SIG-M5 treated with dmso at 0.1 percent for 504 hours (cell line): ENCODE measurements at regions not wholly inside any gene's neighbourhood (a gene's known extent, or its start where the extent isn't known, plus 50 kb on each side); places are given as distances from the start of the nearest gene placed in this dataset.

ENCODE experiments used
- DNase-seq: peaks from one replicate; lab custom pipeline; 2025; ENCODE audit not compliant: unreplicated experiment; lab: John Stamatoyannopoulos, UW

DNA sequence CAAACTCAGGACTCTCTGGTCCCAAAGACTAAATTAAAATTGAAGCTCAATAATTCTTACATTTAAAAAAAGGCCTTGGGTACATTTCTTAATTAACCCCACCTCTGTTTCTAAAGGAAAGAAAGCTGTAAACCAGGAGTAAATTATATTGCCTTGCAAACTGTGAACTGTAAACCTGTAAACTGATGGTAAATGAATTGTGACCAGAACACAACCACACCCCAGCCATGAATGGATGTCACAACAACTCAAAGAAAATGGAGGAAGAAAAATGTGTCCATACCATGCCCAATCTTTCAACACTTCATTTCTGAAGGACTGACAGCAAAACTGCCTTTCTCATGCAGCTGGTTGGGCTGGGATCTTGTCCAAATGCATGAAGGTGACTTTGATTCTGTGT lies 171.3 kb upstream of the C1orf87 start:
- no peak for DNase-seq

GRCh38 chr1:60235275-60235674 lies 161.7 kb upstream of the C1orf87 start:
- no peak for DNase-seq

DNA sequence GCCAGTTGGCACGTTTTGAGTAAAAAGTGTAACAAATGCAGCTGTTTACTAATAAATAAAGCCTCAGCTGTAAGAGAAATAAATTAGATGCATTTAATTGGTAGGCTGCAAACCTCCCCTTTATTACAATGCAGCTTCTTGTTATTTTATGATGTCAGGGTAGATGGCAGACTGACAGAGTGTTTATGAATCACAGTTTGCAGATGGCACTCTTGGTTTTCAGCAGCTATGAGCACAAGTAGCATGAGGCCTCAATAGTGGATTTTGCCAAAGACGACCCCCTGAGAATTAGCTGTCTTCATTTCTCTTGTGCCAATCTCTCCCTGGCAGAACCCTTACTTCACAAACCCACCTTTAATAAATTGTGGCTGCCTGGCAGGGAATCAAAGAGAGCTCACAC lies 161.2 kb upstream of the C1orf87 start:
- no peak for DNase-seq

- DNase-seq = no peak
Measured at GRCh38 chr1:60229821-60230220, 156.3 kb upstream of the C1orf87 start.

GRCh38 chr1:60228041-60228491 lies 154.5 kb upstream of the C1orf87 start:
- no peak for DNase-seq

- DNase-seq = no peak
Measured at GRCh38 chr1:60227601-60228000, 154.0 kb upstream of the C1orf87 start.

DNA sequence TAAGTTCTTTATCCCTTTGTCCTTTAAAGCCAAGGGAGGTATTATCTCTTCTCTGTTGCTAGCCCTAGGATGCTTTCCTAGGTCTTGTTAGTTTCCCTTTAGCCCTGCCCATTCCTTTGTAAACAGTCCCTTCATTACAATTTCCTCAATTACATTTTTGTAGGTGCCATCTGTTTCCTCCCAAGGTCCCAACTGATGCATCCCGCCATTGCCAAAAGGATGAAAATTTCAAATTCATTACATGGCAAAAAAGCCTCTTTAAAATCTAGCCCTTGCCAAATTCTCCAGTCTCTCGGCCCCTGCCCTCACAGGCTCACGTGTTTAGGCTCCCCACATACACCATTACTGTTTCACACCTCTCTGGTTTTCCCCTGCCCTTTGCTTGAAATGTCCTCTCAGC lies 151.9 kb upstream of the C1orf87 start:
- no peak for DNase-seq

DNA sequence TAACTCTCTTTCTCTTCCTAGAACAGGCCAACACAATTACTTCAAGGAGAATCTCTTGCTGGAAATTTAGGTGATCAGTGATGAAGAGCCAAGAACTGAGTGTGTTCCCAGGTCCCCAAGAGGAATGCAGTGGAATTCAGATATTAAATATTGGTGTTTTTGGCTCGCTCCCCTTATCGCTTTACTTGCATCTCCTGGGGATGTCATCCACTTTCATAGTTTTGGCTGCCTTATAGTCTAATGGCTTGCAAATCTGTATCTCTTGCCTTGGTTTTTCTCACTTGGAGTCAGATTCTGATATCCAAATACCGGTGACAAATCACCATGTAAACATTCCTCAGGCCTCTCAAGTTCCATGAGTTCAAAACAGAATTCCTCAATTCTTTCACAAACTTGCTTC lies 151.0 kb upstream of the C1orf87 start:
- no peak for DNase-seq

GRCh38 chr1:60223158-60223557 lies 149.6 kb upstream of the C1orf87 start:
- DNase-seq = no peak

DNA sequence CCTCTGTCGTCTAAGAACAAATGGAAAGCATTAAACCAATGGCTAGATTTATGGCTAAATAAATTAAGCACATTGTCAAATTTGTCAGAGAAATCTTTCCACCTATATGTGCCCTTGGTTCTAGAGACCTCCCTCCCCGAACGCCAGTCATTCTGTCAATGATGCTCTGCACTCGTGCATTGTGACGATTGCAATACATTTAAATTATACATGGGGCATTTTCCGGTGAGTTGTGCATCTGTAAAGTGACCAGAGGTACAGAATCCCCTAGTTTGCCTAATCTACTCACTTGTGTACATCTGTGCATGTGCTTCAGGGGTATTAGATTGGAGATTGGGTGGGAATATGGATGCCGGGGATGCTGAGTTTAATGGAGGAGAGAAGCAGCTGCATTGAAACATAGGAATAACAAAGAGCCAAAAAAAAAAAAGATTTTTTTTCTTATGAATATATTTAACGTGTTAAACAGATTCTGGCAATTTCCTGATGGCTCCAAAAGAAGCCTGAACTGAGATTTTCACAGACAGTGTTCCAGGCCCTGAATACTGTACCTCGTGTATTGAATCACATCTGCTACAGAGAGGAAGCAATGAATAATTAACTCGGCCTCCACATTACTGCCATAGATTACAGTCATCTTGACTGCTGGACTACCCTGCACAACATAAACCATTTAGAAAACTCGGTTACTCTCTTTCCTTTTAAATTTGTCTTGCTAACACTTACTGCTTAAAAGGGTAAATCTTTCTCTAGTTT lies 149.0 kb upstream of the C1orf87 start:
- DNase-seq = no peak

DNA sequence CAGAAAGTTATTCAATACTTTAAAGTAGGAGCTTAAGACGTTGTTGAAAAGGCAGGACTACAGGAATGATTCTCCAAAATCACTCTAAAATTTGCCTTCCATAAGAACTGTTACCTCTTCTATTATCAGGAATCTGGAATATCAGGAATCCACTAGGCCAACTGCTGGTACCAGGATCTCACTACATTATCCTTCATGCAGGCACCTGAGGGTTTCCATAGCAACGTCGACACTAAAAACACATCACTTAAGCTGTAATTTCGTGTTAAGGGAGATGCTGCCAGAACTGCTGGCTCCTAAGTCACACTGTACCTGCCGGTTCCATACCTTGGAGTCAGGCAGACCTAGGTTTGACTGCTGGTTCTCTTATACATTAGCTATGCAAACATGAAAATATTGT lies 139.7 kb upstream of the C1orf87 start:
- DNase-seq = no peak

GRCh38 chr1:60196026-60196425 lies 122.5 kb upstream of the C1orf87 start:
- no peak for DNase-seq

DNA sequence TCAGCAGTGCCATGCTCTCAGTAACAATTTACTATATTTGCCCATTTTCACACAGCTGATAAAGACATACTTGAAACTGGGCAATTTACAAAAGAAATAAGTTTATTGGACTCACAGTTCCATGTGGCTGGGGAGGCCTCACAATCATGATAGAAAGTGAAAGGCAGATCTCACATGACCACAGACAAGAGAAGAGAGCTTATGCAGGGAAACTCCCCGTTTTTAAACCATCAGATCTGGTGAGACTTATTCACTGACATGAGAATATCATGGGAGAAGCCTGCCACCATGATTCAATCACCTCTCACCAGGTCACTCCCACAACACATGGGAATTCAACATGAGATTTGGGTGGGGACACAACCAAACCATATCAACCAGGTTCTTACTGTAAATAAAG lies 112.1 kb upstream of the C1orf87 start:
- DNase-seq = no peak

DNA sequence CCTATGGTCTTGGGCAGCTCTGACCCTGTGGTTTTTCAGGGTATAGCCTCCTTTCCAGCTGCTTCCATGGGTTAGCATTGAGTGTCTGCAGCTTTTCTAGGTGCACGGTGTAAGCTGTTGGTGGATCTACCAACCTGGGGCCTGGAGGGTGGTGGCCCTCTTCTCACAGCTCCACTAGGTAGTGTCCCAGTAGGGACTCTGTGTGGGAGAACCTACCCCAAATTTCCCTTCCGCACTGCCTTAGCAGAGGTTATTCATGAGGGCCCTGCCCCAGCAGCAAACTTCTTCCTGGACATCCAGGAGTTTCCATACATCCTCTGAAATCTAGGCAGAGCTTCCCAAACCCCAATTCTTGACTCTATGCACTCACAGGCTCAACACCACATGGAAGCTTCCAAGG lies 111.0 kb upstream of the C1orf87 start:
- DNase-seq = no peak

DNA sequence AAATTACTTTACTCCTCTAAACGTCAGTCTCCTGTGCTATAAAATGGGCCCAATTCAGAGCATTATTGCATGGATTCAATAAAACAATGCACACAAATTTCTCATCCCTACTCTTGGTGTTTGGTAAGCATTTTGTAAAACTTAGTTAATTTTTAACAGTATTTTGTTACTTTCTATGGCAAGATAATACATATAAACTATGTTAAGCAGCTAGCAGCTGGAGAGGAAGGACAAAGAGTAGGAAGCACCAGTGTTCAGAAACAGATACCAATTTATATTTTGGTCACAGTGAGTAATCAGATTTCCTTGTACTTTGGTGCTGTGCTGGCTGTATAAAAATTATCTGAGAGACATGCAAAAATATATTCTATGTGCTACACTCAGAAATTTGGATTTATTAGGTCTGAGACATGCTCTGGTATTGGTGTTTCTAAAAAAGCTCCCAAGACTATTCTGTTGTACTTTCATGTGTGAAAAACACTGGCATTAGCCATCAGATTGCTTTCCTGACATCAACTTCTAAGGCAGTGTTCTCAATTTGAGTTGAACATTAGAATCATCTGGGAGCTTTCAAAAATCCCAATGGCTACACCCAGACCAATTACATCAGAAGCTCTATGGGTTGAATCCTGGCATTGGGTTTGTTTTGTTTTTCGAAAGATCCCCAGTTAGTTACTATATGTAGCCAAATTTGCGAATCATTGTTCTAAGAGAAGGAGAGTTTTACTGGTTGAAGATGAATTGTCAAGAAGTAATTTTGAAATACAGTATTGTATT lies 100.3 kb upstream of the C1orf87 start:
- DNase-seq = no peak

- no peak for DNase-seq
Measured at GRCh38 chr1:60173006-60173405, 99.4 kb upstream of the C1orf87 start.

- DNase-seq = no peak
Measured at GRCh38 chr1:60171801-60172200, 98.2 kb upstream of the C1orf87 start.

DNA sequence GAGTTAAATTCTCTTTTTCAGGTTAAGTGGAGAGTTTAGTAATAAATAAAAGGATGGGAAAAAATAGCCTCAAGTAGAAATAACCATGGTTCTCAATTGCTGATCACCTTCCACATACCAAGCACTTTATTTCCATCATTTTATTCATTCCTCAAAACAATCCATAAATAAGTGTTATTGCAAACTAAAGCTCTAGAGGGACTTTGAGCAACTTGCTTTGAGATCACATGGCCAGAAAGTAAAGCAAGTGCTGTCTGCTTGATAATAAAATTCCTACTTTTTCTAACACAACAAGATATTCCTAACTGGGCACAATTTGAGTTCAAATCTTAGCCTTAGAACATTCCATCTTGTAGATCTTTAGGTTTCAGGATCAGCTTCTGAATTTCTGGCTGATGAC lies 97.1 kb upstream of the C1orf87 start:
- DNase-seq = no peak

DNA sequence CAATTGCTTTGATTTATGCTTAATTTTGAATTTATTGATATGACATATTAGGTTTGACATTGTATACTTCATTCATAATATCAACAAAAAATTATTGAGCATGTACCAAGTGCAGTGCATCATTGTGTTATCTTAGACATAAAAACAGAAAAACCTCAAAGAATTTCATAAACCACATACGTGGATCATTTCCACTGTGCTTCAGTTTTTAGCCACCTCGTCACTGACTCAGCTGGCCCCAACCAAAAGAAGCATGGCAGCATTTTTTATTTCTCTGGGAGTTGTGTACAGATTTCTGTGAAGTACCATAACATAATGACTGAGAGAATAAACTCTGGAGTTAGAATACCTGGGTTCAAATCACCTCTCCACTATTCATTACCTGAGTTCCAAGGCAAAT lies 95.6 kb upstream of the C1orf87 start:
- DNase-seq = no peak

GRCh38 chr1:60162936-60163335 lies 89.4 kb upstream of the C1orf87 start:
- DNase-seq = no peak

DNA sequence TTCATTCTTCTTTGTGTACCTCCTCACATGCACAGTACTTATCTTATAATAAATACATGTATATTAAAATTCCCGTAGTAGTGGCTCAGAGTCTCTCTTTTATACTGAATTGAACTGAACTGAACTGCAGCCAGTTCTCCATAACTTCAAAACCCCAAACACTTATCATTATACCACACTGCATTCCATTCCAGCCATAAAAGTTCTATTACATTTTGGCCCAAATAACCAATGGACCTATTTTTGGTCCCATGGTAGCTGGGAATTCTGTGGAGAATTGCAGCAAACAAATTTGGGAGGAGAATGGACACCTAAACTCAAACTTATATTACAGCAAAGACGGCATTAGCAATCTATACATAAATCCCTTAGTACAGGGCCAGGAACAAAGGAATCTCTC lies 86.6 kb upstream of the C1orf87 start:
- DNase-seq = no peak

DNA sequence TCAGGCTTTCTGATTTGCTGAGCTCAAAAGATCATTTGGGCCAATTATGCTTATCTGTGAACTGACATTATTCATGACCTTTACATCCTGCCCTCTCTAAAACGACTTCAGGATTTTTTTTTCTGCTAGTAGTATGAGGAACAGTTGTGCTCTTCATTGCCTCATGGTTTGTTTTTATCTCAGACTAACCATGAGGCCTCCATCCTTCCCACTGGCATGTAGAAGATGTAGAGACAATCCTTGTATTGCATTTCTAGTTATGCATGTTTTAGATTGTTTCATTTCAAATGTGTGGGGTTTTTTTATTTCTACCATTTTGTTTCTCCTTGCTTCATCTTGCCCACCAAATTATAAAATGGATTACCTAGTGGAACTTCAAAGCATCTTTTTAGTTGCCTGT lies 82.8 kb upstream of the C1orf87 start:
- no peak for DNase-seq

DNA sequence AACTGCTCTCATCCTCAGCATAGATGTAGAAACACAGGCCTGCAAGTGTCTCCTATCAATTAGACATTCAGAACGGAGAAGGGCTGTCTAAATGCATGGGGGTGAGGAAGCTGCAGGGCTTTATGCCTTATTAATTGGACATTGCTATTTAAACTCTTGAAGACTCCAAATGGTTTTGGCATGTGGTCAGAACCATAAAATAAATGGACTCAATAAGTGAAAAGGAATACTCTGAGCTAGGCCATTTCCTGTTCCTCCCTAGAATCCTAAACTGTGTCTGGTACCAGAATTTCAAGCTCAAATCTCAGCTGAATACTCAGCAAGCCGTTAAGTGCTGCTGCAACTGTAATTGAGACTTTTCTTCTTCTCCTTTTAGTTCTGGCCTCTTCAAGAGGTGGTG lies 80.4 kb upstream of the C1orf87 start:
- DNase-seq = no peak
